ENCODE measurements at regions not wholly inside any gene's neighbourhood (a gene's known extent, or its start where the extent isn't known, plus 50 kb on each side); places are given as distances from the start of the nearest gene placed in this dataset.

DNA sequence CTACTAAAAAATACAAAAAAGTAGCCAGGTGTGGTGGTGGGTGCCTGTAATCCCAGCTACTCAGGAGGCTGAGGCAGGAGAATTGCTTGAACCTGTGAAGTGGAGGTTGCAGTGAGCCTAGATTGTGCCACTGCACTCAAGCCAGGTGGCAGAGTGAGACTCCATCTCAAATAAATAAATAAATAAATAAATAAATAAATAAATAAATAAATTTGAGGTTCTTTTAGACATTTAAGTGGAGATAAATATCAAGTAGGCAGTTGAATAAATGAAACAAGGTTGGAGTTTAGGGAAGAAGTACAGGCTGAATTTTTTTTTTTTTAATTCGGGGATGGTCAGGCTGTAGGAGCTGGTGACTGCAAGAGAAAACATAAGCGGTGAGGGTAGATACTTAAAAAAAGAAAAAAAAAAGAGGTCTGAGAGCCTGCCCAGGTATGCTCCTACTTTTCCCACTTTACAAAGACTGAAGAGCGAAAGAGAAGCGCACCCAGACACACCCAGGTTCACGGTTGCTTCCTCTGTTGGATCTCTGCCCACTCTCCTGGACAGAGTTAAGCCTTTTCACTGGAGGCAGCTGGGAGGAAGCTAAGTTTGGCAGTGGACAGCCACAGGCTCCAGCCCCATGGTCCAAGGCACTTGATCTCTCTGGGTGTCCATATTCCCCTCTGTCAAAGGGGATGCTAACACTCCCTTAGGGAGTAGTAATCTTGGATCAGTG, 100.9 kb upstream of the PRDM1 start:
- TF ChIP-seq POLR2AphosphoS5 (IDR thresholded peaks at IDR 0.05; ENCODE audit: low read depth, low read length) (no peak), POLR2A (IDR thresholded peaks at IDR 0.05; ENCODE audit: low read depth, low read length) (no peak)

Data from GM12891 (cell line).